OCI-LY7 (cell line): ENCODE measurements at regions not wholly inside any gene's neighbourhood (a gene's known extent, or its start where the extent isn't known, plus 50 kb on each side); places are given as distances from the start of the nearest gene placed in this dataset.

ENCODE experiments used
- EZH2phosphoT487 ChIP-seq: fragments of 200-600 bp; sonication (generic); IDR thresholded peaks from 2 replicates; pipeline ENCODE4 v1.6.1; 2018; ENCODE audit warnings: low read depth, borderline replicate concordance, mild to moderate bottlenecking, mixed run types, antibody characterized with exemption, low read length, moderate library complexity, mixed read lengths
- TF ChIP-seq, protein P1 (sequence below): fragments of 200-600 bp; sonication (generic); conservative IDR thresholded peaks from 2 replicates; pipeline ENCODE4 v1.5.1; 2014; ENCODE audit warnings: mild to moderate bottlenecking, antibody characterized with exemption, low read length, moderate library complexity, mixed read lengths

DNA sequence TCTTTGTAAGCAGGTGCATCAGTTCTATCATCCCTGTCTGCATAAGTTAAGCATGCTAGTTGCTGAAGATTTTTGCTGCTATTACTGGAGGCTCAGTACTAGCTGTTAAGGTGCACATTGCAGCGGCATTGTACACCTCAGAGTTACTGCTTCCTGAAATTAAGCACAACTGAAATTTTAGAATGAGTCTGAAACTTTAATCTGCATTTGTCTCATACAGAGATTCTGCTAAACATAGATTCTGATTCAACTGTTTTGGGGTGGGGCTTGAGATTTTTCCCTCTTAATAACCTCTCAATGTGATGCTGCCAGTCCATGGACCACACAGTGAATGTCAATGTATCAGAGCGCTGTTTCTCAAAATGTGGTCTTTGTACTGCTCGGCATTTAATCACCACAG lies 585.7 kb upstream of the GCFC2 start:
- TF ChIP-seq, protein P1, sequence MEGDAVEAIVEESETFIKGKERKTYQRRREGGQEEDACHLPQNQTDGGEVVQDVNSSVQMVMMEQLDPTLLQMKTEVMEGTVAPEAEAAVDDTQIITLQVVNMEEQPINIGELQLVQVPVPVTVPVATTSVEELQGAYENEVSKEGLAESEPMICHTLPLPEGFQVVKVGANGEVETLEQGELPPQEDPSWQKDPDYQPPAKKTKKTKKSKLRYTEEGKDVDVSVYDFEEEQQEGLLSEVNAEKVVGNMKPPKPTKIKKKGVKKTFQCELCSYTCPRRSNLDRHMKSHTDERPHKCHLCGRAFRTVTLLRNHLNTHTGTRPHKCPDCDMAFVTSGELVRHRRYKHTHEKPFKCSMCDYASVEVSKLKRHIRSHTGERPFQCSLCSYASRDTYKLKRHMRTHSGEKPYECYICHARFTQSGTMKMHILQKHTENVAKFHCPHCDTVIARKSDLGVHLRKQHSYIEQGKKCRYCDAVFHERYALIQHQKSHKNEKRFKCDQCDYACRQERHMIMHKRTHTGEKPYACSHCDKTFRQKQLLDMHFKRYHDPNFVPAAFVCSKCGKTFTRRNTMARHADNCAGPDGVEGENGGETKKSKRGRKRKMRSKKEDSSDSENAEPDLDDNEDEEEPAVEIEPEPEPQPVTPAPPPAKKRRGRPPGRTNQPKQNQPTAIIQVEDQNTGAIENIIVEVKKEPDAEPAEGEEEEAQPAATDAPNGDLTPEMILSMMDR, result no peak
- TF ChIP-seq EZH2phosphoT487, result no peak
